Peyer's patch (tissue), 4 donors: ENCODE measurements at regions not wholly inside any gene's neighbourhood (a gene's known extent, or its start where the extent isn't known, plus 50 kb on each side); places are given as distances from the start of the nearest gene placed in this dataset.

ENCODE experiments used
- POLR2A ChIP-seq, 2 donors: fragments of 450-650 bp; IDR thresholded peaks; one replicate each; pipeline ENCODE4 v1.5.1; 2017; ENCODE audit warnings: antibody characterized with exemption in 2 of 2, mild to moderate bottlenecking in 2 of 2, moderate library complexity in 2 of 2
- TF ChIP-seq, protein P1 (sequence below), 6 experiments: fragments of 450-650 bp in 4 of 6; fragments of 200-600 bp in 2 of 6; sonication (generic) in 1 of 6; IDR thresholded peaks; one replicate each; pipeline ENCODE4 v1.5.1; 2017 to 2019; ENCODE audit warnings: antibody characterized with exemption in 6 of 6, mild to moderate bottlenecking in 3 of 6, moderate library complexity in 1 of 6

DNA sequence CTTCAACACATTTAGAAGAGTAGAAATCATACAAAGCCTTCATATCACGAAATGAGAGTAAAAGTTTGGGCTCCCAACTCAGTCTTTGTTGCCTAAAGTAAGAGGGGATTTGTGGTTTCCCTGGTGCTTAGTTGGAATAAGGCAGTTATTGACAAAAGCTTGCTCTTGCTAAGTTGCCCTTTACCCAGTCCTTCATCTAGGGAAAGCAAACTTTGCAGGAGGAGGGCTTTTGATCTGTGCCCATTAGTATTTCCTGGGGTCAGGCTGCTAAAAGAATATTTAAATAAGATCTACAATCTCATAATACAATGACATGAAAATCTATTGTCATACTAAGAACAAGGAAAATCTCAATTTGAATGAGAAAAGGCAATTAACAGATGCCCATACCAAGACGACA lies 84.1 kb upstream of the ACO1 start:
- TF ChIP-seq, protein P1, sequence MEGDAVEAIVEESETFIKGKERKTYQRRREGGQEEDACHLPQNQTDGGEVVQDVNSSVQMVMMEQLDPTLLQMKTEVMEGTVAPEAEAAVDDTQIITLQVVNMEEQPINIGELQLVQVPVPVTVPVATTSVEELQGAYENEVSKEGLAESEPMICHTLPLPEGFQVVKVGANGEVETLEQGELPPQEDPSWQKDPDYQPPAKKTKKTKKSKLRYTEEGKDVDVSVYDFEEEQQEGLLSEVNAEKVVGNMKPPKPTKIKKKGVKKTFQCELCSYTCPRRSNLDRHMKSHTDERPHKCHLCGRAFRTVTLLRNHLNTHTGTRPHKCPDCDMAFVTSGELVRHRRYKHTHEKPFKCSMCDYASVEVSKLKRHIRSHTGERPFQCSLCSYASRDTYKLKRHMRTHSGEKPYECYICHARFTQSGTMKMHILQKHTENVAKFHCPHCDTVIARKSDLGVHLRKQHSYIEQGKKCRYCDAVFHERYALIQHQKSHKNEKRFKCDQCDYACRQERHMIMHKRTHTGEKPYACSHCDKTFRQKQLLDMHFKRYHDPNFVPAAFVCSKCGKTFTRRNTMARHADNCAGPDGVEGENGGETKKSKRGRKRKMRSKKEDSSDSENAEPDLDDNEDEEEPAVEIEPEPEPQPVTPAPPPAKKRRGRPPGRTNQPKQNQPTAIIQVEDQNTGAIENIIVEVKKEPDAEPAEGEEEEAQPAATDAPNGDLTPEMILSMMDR (IDR thresholded peaks at IDR 0.05), result no peak
- no peak for TF ChIP-seq POLR2A (IDR thresholded peaks at IDR 0.05)
